NCI-H69 (cell line): ENCODE measurements at regions not wholly inside any gene's neighbourhood (a gene's known extent, or its start where the extent isn't known, plus 50 kb on each side); places are given as distances from the start of the nearest gene placed in this dataset.

ENCODE experiments used
- DNase-seq: peaks from one replicate; lab custom pipeline; 2025; lab: John Stamatoyannopoulos, UW

DNA sequence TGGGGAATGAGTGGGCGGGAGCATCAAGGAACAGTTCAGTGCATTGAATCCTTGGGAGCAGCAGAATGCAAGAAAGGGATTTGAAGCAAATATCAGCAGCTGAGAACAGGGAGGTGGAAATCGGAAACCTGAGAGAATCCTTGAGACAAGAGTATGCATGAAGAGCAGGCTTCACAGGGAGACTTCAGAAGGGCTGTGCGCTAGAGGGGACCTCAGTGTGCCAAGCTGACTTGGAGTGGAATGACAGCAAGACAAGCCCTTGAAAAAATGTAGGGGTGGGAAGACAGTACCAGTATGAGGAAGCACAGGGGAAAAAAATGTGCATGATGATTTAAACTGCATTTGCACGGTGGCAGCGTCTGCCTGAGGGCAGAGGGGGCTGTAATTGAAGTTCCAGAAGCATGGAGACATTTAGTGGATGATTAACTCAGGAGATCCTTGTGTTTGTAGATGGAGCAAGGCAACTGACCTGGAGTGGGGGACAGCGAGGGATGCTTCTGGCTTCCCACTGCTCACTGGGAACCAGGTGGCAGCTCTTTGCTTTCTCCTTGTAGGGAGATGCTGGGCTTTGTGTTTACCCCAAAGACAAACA, 204.9 kb upstream of the PLET1 start:
- DNase-seq, result no peak

GRCh38 chr11:112467721-112468120, 207.1 kb upstream of the PLET1 start:
- DNase-seq, result no peak

GRCh38 chr11:112469376-112469775, 208.7 kb upstream of the PLET1 start:
- no peak for DNase-seq

- DNase-seq, result no peak
Observed at GRCh38 chr11:112470355-112470754, 209.7 kb upstream of the PLET1 start.

DNA sequence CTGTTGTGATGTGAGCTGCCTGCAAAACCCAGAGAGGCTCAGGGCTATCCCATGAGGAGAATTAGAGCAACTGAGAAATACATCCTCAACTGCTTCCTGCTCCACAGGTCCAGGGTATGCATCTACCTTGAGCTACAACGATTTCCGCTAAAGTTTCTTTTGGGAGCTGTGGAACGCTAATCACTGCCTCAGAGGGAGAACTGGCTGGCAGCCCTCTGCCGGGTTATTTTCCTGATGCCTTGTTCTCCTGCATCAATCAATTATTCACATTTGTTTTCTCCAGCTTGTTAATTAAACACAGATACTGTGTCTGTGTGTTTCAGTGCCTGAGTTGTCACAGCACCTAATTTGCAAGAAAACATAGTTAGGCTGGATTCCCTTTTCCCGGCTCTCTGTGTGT, 211.1 kb upstream of the PLET1 start:
- DNase-seq, result no peak

DNA sequence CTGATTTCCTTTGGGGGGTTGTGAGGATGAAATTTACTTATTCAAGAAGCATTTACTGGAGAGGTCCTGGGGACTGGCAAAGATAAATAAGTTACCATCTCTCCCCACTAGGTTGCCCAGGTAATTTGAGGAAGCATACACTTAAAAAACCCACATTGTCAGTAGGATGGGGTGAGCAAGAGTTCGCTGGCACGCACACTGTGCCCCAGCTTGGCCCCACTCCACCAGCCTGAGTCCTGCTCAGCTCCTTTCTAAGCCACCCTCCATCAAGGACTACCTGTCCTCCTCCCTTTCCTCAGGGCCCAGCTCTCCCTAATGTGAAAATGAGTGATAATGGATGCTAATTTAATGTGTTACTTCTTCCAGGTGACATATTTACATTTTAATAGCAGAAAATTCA, 216.5 kb upstream of the PLET1 start:
- DNase-seq, result peak; percentile 83

DNA sequence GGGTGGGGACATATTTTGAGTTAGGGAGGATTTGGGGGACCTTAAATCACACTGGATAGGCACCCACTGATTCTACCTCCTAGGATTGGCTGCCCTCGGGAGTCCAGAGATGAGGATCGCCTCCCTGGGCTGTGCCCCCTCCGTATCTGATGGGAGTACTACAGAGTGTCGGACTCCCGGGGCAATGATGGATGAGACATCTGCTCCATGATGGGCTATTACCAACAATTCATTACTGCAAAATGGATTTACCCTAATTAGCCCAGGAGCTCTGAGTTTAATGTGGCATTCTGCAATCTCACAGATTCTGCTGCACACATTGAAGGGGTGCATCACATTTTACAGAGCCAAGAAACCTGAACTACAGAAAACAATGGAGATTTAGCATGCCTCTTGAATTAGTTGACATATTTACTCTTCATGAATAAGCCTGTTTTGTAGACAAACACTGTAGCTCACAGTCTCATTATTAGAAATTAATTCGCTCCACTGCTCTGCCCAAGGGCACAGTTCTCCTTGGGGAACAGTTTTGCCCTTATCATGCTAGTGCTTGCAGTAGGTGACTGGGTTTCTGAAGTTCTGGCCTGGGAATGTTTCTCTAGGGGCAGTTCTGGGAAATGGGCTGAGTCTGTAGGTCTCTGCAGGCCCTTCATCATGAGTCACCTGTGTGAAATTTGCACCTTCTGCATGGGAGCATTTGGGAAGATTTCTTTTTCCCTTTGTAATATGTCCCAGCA, 217.1 kb upstream of the PLET1 start:
- DNase-seq, result peak; percentile 95

- DNase-seq, result peak; percentile 44
Observed at GRCh38 chr11:112478806-112479205, 218.1 kb upstream of the PLET1 start.

DNA sequence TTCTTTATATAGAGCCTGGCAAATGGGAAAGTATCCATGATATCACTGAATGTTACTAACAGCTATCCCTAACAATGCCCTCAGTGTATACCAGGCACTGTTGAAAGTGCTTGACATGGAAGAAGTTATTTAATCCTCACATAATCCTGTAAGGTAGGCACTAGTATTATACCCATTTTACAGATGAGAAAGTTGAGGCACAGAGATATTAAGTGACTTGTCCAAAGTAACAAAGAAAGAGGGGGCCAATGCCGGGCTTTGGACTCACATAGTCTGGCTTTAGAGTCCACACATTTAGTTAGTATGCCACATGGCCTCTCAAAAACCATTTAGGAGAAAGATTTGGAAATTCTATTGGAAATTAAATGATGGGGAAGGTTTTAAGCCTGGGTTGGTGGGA, 220.8 kb upstream of the PLET1 start:
- DNase-seq, result no peak

DNA sequence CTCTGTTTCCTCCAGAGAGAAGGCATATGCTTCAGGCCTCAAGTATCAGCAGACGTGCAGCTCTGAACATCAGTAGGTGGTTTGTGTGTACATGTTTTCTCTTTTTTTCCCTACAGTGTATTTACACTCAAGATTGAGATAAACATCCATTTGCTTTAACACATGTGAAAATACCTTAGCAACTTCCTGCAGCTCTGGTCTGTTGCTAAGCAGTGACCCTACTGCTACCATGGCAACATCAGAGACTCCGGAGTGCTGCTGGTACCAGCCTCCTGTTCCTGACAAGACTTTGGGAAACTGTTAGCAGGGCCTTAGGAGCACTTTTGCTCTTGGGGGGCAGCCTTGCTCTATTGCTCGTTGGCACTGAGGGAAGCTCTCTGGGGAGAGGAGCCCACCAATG, 221.2 kb upstream of the PLET1 start:
- DNase-seq, result peak; percentile 32

GRCh38 chr11:112485280-112485679, 224.6 kb upstream of the PLET1 start:
- peak; percentile 30 for DNase-seq

- no peak for DNase-seq
Observed at GRCh38 chr11:112497826-112498225, 237.2 kb upstream of the PLET1 start.

GRCh38 chr11:112498701-112499100, 238.0 kb upstream of the PLET1 start:
- peak; percentile 52 for DNase-seq

DNA sequence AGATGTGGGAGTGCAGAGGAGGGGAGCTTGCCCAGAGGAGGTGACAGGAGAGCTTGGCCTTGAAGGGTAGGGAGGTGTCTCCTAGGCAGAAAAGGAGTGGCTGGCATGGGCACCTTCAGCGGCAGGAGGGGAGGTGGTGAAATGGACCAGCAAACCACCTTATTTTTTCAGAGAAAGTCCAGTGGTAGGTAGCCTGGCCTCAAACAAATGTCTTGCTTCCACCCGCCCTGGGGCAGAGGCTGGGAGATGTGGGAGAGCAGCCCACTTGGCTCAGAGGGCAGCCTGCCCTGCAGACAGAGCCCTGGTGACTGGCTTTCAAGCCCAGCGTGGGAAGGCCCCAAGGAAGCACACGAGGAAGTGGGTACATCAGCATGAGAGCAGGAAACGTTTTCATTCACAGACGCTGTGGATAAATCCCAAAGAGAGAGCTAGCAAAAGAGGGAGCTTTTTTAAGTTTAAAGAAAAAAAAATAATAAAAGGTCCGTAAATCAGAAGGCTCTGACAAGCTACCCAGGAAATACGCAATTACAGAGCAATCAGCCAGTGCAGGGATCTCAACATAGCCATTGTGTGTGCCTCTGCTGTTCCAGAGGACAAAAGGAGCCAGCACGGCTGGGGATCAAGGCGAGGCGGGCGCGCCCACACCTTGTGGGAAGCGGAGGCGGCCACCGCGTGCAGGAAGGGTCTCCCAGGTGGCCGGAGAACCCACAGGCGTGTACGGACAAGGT, 238.7 kb upstream of the PLET1 start:
- DNase-seq, result peak; percentile 93

DNA sequence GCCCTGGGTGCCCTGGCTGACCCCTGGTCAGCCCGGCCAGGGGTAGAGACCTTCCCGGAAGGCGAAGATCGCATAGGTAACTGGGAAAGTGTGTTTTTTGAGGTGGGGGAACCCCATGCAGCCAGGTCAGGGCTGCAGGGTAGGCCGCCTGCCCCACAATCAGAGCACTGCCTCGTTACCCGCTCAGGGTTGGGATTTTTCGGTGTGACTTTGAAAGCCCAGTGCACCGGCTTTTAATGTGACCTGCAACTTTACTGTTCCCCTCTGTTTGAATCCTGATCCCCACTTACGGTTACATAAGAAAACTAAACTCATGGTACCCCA, 239.2 kb upstream of the PLET1 start:
- DNase-seq, result no peak

GRCh38 chr11:112503410-112503809, 242.8 kb upstream of the PLET1 start:
- no peak for DNase-seq

GRCh38 chr11:112504056-112504455, 243.4 kb upstream of the PLET1 start:
- DNase-seq, result no peak

GRCh38 chr11:112506852-112507251, 246.2 kb upstream of the PLET1 start:
- DNase-seq, result no peak

DNA sequence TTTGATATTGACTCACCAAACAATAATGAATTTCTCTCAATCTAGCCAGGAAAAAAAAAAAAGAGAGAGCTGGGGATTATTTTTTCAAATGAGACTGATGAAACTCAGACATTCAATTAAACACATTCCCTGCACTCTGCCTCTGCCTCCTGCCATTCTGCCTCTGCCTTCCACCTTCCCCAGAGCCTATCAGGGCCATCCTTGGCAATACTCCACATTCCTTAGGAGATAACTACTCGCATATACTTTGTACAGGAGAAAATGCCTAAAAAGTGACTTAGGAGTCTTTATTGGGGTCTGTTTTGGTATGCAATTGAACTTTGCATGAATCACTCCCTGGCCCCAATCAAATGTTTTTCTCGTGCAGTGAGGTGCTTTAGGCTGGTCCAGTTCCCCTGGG, 246.6 kb upstream of the PLET1 start:
- no peak for DNase-seq

DNA sequence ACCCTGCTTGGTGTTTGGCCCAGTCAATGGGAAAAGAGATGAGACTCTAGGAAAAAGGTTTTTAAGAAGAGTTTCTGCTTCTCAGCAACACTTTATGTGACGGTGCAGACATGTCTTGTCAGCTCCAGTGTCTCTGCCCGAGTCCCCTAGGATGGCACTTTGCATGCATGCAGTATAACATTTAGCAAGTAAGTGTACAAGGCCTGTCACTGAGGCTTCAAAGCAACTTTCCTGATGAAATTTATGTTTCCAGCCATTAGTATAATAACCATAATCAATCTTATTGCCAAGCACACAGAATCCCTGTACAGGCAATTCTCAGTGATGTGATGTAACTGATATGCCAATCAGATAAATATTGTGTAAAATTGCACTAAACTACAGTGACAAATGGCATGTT, 248.1 kb upstream of the PLET1 start:
- no peak for DNase-seq

DNA sequence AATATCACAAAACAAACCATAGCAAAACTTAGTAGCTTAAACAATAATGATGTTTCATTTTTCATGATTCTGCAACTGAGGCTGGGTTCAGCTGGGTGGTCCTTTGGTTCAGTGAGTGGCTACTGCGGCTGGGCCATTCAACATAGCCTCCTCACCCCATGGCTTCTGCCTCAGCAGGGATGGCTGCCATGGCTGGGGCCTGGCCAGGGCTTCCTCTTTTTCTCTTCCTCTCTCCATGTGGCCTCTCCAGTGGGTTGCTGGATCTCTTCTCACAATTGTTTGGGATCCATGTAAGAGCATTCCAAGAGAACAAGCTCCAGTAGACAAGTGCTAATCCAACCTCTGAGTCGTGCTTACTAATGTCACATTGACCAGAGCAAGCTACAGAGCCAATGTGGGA, 248.6 kb upstream of the PLET1 start:
- no peak for DNase-seq

GRCh38 chr11:112511271-112511670, 250.6 kb upstream of the PLET1 start:
- no peak for DNase-seq

GRCh38 chr11:112511911-112512310, 251.3 kb upstream of the PLET1 start:
- peak; percentile 50 for DNase-seq

- no peak for DNase-seq
Observed at GRCh38 chr11:112513417-112513816, 252.8 kb upstream of the PLET1 start.
